Stimulated activated CD8-positive, alpha-beta memory T cell treated with anti-CD3 and anti-CD28 coated beads, Interleukin-15, amount 100 ng/mL, for 4 hours (primary cell): ENCODE measurements at regions not wholly inside any gene's neighbourhood (a gene's known extent, or its start where the extent isn't known, plus 50 kb on each side); places are given as distances from the start of the nearest gene placed in this dataset.

ENCODE experiments used
- DNase-seq, 2 donors: peaks; one replicate each; pipeline ENCODE4 v3.0.0-alpha.2; 2020; ENCODE audit warnings: low read depth in 2 of 2

DNA sequence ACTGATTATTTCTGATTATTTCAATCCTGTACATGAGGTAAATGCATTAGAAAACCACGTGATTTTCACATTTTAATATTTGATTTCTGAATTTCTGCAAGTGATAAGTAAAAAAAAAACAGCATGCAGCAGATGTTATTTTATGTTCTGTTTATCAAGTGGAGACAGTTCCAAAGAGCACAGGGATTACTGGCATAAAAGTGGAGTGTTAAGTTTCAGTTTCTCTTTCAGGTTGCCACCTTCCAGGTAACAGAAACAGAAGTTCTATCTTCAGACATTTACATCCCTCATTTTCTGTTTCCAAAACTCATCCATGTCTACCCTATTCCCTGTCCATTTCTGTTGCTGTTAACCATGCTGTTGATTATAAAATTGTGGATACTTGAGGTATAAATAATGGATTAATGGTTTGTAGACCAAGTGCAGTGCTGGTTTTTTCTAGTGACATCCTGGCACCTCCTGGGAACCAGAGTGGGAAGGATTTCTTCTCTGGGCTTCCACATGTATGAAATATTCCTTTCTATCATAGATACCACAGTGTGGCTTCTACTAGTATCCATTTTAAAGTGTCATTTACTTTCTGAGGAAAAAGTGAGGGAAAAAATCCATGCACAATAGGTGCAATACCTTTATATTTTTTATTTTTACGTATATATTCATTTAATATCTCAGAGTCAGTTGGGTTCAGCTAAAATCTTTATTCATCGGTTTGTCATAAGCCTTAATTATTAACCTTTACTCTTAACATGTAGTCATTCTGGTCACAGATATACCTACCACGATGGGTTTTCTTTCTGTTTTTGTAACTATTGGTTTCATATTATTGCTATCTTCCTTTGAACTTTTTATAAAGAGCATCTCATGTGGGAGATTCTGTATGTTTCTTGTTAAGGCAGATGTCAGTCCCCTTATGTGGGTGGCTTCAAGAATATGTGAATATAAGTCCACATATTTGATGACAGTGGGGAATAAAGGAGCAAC, 1010.0 kb downstream of the SQOR start:
- DNase-seq: no peak

GRCh38 chr15:46646490-46646889, 1011.7 kb downstream of the SQOR start:
- DNase-seq: no peak

GRCh38 chr15:46647046-46647445, 1012.2 kb downstream of the SQOR start:
- DNase-seq: no peak

DNA sequence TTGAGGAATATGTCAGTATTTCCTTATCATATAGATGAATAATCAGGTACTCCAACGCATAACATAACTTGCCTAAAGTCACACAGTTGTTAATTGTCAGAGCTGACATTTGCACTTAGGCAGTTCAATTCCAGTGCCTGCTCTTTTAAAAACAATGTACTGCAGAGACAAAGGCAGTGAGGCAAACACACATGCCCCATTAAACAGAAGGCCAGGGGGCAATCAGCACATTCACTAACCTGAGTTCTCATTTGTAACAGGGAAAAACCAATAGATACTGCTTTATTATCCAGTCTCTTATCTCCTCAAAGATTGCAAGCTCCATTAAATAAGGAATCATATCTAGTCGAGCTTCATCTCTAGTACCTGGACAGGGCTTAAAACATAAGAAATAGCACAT, 1017.4 kb downstream of the SQOR start:
- DNase-seq: no peak

DNA sequence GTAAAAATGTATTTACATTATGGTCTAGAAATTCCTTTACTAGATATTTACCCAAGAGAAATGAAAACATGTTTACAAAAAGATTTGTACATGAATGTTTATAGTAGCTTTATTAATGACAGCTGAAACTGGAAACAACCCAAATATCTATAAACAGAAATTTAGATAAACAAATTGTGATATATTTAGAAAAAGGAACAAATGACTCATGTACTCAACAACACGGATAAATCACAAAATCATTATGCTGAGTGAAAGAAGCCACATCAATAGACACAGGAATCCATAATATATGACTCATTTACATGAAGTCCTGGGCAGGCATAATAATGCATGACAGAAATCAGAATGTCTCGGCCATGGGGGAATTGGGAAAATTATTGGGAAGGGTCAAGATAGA, 1020.2 kb downstream of the SQOR start:
- DNase-seq: no peak

GRCh38 chr15:46660096-46660842, 1025.4 kb downstream of the SQOR start:
- no peak for DNase-seq

- DNase-seq: no peak
Measured at GRCh38 chr15:46670258-46670657, 1035.4 kb downstream of the SQOR start.

GRCh38 chr15:46671336-46671735, 1036.5 kb downstream of the SQOR start:
- DNase-seq: no peak

GRCh38 chr15:46672041-46672440, 1037.2 kb downstream of the SQOR start:
- DNase-seq: no peak

- DNase-seq: no peak
Measured at GRCh38 chr15:46676233-46677206, 1040.8 kb upstream of the SEMA6D start.

GRCh38 chr15:46677491-46677890, 1039.8 kb upstream of the SEMA6D start:
- no peak for DNase-seq

DNA sequence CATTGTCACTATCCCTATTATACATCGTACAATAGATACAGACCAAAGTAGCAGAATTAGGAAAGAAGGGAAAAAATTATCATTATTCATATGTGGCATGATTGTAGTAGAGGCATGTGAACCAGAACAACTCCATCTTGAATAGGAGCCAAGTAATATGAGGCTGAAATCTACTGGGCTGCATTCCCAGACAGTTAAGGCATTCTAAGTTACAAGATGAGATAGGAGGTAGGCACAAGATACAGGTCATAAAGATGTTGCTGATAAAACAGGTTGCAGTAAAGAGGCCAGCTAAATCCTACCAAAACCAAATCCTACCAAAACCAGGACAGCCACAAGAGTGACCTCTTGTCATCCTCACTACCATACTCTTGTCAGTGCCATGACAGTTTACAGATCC, 1035.4 kb upstream of the SEMA6D start:
- no peak for DNase-seq

DNA sequence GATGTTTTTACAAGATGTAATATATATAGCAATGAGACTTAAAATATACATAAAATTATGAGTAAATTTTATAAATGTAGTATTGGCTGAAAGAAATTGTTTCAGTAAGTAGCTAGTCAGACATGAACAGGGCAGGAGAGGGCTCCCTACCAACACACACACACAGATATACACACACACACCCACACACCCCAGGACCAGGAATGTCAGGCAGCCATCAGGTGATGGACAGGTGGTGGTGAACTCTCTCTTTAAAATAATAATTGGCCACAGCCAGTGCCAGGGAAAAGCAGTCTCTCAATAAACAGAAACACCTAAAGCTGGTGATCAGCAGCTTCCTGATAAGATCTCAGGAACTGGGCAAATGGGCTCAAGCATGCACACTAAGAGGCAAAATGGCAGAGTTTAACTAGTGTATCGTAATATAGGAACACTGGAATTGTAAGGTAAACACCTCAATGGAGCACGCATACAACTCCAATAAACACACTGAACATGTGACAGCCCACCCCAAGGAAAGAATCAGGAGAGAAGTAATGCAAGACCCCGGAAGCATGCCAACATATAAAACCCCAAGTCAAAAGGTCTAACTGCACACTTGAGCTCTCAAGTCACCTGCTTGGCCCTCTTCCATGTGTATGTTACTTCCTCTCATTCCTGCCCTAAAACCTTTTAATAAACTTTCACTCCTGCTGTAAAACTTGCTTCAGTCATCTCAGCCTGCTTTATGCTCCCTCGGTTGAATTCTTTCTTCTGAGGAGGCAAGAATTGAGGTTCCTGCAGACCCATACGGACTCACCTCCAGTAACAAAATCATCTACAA, 1034.1 kb upstream of the SEMA6D start:
- DNase-seq: no peak

- no peak for DNase-seq
Measured at GRCh38 chr15:46685096-46685495, 1032.2 kb upstream of the SEMA6D start.

DNA sequence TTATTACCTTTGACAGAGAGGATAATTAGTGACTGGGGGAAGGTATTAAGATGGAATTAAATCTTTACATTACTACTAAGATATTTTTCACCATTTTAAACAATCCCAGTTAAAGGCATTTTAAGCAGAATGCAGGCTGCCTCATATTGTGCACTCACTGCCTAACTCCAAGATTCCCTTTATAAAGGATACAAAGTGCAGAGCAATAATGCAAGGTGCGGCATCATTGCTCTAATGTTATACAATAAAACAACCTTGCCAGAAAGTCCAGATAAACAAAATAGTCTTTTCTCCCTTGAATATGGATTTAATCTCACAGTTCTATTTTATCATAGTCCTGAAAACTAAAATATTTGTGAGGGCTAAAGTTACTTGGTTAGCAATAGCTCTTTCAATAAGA, 1031.6 kb upstream of the SEMA6D start:
- no peak for DNase-seq

GRCh38 chr15:46696281-46696680, 1021.0 kb upstream of the SEMA6D start:
- DNase-seq: no peak

DNA sequence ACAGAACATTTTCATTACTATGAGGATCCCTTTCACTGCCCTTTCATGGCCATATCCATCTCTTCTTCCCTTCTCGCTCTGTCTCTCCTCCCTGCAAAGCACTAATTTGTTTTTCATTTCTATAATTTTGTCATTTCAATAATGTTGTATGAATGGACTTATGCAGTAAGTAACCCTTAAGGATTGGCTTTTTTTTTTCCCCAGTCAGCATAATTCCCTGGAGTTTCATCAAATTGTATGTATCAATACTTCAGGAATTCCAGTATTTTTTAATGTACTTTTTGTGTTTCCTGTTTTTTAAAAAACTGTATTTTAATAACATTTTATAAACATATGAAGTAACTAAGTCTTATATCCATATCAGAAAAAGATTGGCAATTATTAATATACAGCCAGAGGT, 1016.0 kb upstream of the SEMA6D start:
- DNase-seq: no peak

DNA sequence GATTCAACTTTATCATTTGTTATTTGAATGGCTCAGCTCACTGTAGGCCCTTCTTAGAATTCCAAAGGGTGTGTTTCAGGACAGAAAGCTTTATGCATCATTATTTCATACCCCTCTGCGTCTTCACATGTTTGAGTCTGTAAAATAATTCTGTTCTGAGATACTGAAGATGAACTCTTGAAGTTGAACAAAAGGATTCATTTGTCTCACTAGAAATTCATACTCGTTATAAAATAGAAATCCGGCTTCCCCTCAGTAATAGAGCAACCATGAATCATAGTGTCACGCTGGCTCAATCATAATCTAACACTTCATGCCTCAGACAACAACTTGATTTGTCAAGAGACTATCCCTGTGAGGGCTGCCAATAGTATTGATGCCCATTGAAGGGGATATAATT, 1015.4 kb upstream of the SEMA6D start:
- DNase-seq: no peak

DNA sequence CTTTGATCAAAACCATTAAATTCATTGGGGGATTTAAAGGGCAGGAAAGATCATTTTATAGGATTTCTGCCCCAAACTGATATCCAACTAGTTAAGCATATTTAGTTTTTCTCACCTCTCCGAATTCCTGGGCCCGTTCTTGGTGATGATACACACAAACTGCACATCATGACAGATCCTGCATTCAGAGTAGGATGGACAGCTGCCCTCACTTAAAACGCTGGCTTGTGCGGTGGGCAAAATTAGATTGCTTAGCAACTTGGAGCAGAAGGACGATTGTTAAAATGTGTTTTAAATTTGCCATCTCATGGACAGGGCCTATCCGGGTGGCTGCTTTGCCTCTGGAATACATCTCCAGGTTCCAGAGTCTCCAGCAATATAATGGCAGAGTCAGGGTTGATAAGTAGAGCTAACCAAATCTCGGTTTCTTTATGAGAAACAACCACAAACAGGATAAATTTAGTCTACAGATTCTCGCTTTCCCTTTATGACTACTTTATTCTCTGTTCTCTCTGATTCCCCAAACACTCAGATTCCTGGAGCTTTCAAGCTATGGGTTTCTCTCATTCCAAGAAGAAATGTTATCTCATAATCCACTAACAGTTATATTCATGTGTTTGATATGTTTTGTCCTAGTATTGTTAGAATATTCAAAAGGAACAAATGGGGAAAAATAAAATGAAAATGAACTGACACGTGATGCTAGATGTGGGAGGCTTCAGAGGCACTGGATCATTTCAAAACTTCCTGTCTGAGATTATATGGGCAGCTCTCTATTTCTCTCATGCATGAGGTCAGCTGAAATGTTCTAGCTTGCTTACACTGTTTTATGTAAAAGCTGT, 1014.1 kb upstream of the SEMA6D start:
- DNase-seq: no peak
